Sigmoid colon (tissue), 6 donors: ENCODE measurements at regions not wholly inside any gene's neighbourhood (a gene's known extent, or its start where the extent isn't known, plus 50 kb on each side); places are given as distances from the start of the nearest gene placed in this dataset.

Source experiments
- DNase-seq: peaks from one replicate; pipeline ENCODE4 v3.0.0-alpha.2; 2019
- H3K27ac ChIP-seq, 4 donors: fragments of 200-600 bp; sonication (generic); one replicate each; pipeline ENCODE4 v1.5.1; 2016 to 2019; ENCODE audit warnings: mild to moderate bottlenecking in 1 of 4
- H3K27me3 ChIP-seq, 3 donors: fragments of 200-600 bp; sonication (generic); one replicate each; pipeline ENCODE4 v1.5.1; 2019; ENCODE audit warnings: mild to moderate bottlenecking in 1 of 3
- H3K36me3 ChIP-seq, 4 donors: fragments of 200-600 bp; sonication (generic); one replicate each; pipeline ENCODE4 v1.5.1; 2016 to 2019
- H3K4me1 ChIP-seq, 4 donors: fragments of 200-600 bp; sonication (generic); one replicate each; pipeline ENCODE4 v1.5.1; 2017 to 2019
- H3K4me3 ChIP-seq, 4 donors: fragments of 200-600 bp; sonication (generic); one replicate each; pipeline ENCODE4 v1.5.1; 2017 to 2019; ENCODE audit warnings: mild to moderate bottlenecking in 2 of 4, moderate library complexity in 1 of 4
- H3K9me3 ChIP-seq, 4 donors: fragments of 200-600 bp in 3 of 4; sonication (generic) in 3 of 4; one replicate each; pipeline versions ENCODE4 v1.5.1 to v1.6.1; 2013 to 2019
- EP300 ChIP-seq, 4 donors: sonication (generic); formaldehyde crosslinking; IDR thresholded peaks; one replicate each; pipeline ENCODE4 v1.6.1; 2017; ENCODE audit warnings: antibody characterized with exemption in 4 of 4
- POLR2A ChIP-seq, 2 donors: fragments of 450-650 bp; IDR thresholded peaks; one replicate each; pipeline ENCODE4 v1.6.1; 2016; ENCODE audit warnings: antibody characterized with exemption in 2 of 2, mild to moderate bottlenecking in 2 of 2, moderate library complexity in 2 of 2
- POLR2AphosphoS5 ChIP-seq, 4 donors: sonication (generic); formaldehyde crosslinking; IDR thresholded peaks; one replicate each; pipeline ENCODE4 v1.6.1; 2017; ENCODE audit warnings: antibody characterized with exemption in 4 of 4
- WGBS, 2 donors: extraction: QIAGEN DNeasy Blood & Tissue Kit; methylation state at CpG; one replicate each; pipeline ENCODE4 v1.1.7; 2013; 5-methylcytosine and 5-hydroxymethylcytosine counted together
- intact Hi-C: fragments of 100-400 bp; cut with DNase I; formaldehyde crosslinking; loops from one replicate; pipeline ENCODE4 v1.15.1; 2023
- TF ChIP-seq, protein P1 (sequence below), 4 experiments: fragments of 450-650 bp in 3 of 4; fragments of 200-600 bp in 1 of 4; IDR thresholded peaks; one replicate each; pipeline ENCODE4 v1.5.1; 2016 to 2019; ENCODE audit warnings: antibody characterized with exemption in 4 of 4, mild to moderate bottlenecking in 3 of 4, moderate library complexity in 2 of 4
- donor health status: healthy with polysubstance abuse.
- donor health status: healthy.

DNA sequence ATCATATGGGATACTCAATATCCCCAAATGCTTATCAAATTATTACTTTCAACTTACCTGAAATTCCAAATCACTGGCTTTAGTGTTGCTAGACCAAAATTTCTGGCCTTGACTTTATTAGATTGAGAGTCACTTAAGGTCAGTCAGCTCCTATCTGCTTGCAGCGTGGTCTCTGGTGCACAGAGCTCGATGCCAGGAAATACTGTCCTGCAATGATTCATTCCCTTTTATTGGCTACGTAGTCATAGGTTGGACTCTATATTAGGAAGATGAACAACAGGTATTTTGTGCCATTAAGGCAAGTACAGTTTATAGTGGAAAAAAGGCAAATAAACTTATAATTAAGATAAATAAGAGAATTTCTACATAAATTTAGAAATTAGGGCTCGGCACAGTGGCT lies 378.6 kb upstream of the MCTP2 start:
- WGBS, 2 donors, result 70 to 88% methylated on average over 4 of the region's 4 CpGs
- no peak for DNase-seq
- no peaks in the 10 kb centered on the region for H3K9me3 ChIP-seq
- H3K4me1 ChIP-seq, result no peaks in the 10 kb centered on the region
- H3K4me3 ChIP-seq, result no peak overlapping the region
- no peak overlapping the region for H3K27ac ChIP-seq
- no peak for TF ChIP-seq POLR2AphosphoS5 (IDR thresholded peaks at IDR 0.05)
- TF ChIP-seq, protein P1, sequence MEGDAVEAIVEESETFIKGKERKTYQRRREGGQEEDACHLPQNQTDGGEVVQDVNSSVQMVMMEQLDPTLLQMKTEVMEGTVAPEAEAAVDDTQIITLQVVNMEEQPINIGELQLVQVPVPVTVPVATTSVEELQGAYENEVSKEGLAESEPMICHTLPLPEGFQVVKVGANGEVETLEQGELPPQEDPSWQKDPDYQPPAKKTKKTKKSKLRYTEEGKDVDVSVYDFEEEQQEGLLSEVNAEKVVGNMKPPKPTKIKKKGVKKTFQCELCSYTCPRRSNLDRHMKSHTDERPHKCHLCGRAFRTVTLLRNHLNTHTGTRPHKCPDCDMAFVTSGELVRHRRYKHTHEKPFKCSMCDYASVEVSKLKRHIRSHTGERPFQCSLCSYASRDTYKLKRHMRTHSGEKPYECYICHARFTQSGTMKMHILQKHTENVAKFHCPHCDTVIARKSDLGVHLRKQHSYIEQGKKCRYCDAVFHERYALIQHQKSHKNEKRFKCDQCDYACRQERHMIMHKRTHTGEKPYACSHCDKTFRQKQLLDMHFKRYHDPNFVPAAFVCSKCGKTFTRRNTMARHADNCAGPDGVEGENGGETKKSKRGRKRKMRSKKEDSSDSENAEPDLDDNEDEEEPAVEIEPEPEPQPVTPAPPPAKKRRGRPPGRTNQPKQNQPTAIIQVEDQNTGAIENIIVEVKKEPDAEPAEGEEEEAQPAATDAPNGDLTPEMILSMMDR (IDR thresholded peaks at IDR 0.05), result no peak
- no peak for TF ChIP-seq POLR2A (IDR thresholded peaks at IDR 0.05)
- no peak for TF ChIP-seq EP300 (IDR thresholded peaks at IDR 0.05)
- intact Hi-C loops, result no loop called here
- no peaks in the 10 kb centered on the region for H3K27me3 ChIP-seq
- H3K36me3 ChIP-seq, result no peaks in the 10 kb centered on the region

- no peak for DNase-seq
- H3K4me1 ChIP-seq, result no peaks in the 10 kb centered on the region
- no peaks in the 10 kb centered on the region for H3K27me3 ChIP-seq
- H3K27ac ChIP-seq, result no peak overlapping the region
- no peak overlapping the region for H3K4me3 ChIP-seq
- 51 to 65% methylated on average over 1 of the region's 1 CpG for WGBS, 2 donors
- no peaks in the 10 kb centered on the region for H3K9me3 ChIP-seq
- no peaks in the 10 kb centered on the region for H3K36me3 ChIP-seq
- intact Hi-C loops, result no loop called here
- TF ChIP-seq EP300 (IDR thresholded peaks at IDR 0.05) (no peak), POLR2AphosphoS5 (IDR thresholded peaks at IDR 0.05) (no peak)
Observed at GRCh38 chr15:93848490-93848889, 382.9 kb upstream of the MCTP2 start.

DNA sequence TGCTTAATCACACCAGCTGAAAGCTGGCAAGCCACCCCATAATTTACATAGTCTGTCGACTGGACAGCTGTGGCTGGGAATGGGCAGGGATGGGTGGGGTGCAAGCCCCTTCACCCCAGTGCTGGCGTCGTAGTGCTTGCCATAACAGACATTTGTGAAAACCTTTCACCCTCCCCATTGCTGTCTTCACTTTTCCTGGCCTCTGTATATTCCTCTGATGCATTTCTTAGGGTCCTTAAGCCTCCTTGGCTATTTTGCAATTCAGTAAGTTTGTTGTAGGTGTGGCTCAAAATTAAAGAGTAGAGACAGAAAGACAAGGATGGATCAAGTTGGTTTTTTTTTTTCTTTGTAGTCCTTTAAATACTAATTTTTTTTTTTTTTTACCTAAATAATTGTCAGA lies 383.3 kb upstream of the MCTP2 start:
- no peaks in the 10 kb centered on the region for H3K4me1 ChIP-seq
- H3K36me3 ChIP-seq, result no peaks in the 10 kb centered on the region
- intact Hi-C loops, result no loop called here
- TF ChIP-seq EP300 (IDR thresholded peaks at IDR 0.05) (no peak), POLR2AphosphoS5 (IDR thresholded peaks at IDR 0.05) (no peak), POLR2A (IDR thresholded peaks at IDR 0.05) (no peak)
- TF ChIP-seq, protein P1 (IDR thresholded peaks at IDR 0.05), result no peak
- H3K9me3 ChIP-seq, result no peaks in the 10 kb centered on the region
- no peak overlapping the region for H3K27ac ChIP-seq
- DNase-seq, result no peak
- no peak overlapping the region for H3K4me3 ChIP-seq
- WGBS, 2 donors, result 54 to 67% methylated on average over 3 of the region's 3 CpGs
- H3K27me3 ChIP-seq, result no peaks in the 10 kb centered on the region

- TF ChIP-seq EP300 (IDR thresholded peaks at IDR 0.05) (no peak), POLR2A (IDR thresholded peaks at IDR 0.05) (no peak), POLR2AphosphoS5 (IDR thresholded peaks at IDR 0.05) (no peak)
- TF ChIP-seq, protein P1 (IDR thresholded peaks at IDR 0.05), result no peak
- 79 to 84% methylated on average over 9 of the region's 9 CpGs for WGBS, 2 donors
- H3K27me3 ChIP-seq, result no peaks in the 10 kb centered on the region
Observed at GRCh38 chr15:93846148-93846547, 385.2 kb upstream of the MCTP2 start.

DNA sequence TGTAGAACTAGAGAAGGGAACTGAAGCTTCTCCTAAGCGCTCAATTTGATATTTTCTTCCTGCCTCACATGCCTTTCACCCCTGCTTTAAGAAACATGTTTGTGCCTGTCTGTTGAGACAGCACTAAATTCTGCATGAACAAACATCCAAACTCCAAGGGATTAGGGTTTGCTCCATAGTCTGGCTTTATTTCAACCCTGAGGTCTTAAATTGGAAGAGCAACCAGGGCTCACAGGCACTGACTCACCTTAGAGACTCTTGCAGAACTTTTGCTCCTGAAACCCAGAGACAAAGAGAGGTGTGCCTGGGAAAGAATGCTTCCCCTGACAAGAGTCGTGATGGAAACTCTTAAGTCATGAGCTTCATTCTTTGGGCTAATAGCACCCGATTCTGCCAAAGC lies 393.9 kb upstream of the MCTP2 start:
- no peaks in the 10 kb centered on the region for H3K9me3 ChIP-seq
- intact Hi-C loops, result no loop called here
- 81 to 91% methylated on average over 3 of the region's 3 CpGs for WGBS, 2 donors

More at GRCh38 chr15:93846148-93846547, 385.2 kb upstream of the MCTP2 start:
- Histone ChIP-seq H3K4me3 (no peak overlapping the region), H3K4me1 (no peaks in the 10 kb centered on the region), H3K36me3 (no peaks in the 10 kb centered on the region), H3K9me3 (no peaks in the 10 kb centered on the region), H3K27ac (no peak overlapping the region)
- no peak for DNase-seq
- intact Hi-C loops, result no loop called here

More for the DNA sequence above, 393.9 kb upstream of the MCTP2 start:
- DNase-seq, result no peak
- Histone ChIP-seq H3K27me3 (no peaks in the 10 kb centered on the region), H3K4me3 (no peak overlapping the region), H3K36me3 (no peaks in the 10 kb centered on the region), H3K4me1 (no peaks in the 10 kb centered on the region), H3K27ac (no peak overlapping the region)
- TF ChIP-seq EP300 (IDR thresholded peaks at IDR 0.05), result no peak
- TF ChIP-seq, protein P1 (IDR thresholded peaks at IDR 0.05), result no peak
- no peak for TF ChIP-seq POLR2AphosphoS5 (IDR thresholded peaks at IDR 0.05)
